OCI-LY3 (cell line): ENCODE measurements at regions not wholly inside any gene's neighbourhood (a gene's known extent, or its start where the extent isn't known, plus 50 kb on each side); places are given as distances from the start of the nearest gene placed in this dataset.

Source experiments
- CTCF ChIP-seq: fragments of 200-600, 300-600 bp; sonication (generic); IDR thresholded peaks from 2 replicates; pipeline ENCODE4 v1.5.1; 2014; ENCODE audit warnings: antibody characterized with exemption, low read length, low read depth
- EZH2phosphoT487 ChIP-seq: fragments of 200-600 bp; shearing (Covaris generic); IDR thresholded peaks from 2 replicates; pipeline ENCODE4 v1.6.1; 2018; ENCODE audit warnings: antibody characterized with exemption, mixed run types, low read depth

- TF ChIP-seq CTCF (no peak), EZH2phosphoT487 (no peak)
Measured at GRCh38 chr4:53788621-53789020, 197.3 kb upstream of the LNX1 start.
